Naive B cell (primary cell): ENCODE measurements at regions not wholly inside any gene's neighbourhood (a gene's known extent, or its start where the extent isn't known, plus 50 kb on each side); places are given as distances from the start of the nearest gene placed in this dataset.

ENCODE experiments used
- ATAC-seq, 2 donors: fragments of 150-1000 bp; cut with Tn5 transposase; 2 replicates each; pipeline ENCODE4 v1.10.0; 2021; ENCODE audit warnings: low read depth in 2 of 2, mild to moderate bottlenecking in 2 of 2, moderate library complexity in 2 of 2
- DNase-seq: peaks from one replicate; pipeline ENCODE4 v3.0.0; 2022
- H3K27ac Mint-ChIP-seq, 6 donors: one replicate each; pipeline ENCODE4 v1.8.0; 2020 to 2022; ENCODE audit warnings: mild to moderate bottlenecking in 6 of 6, mixed read lengths in 6 of 6, moderate library complexity in 5 of 6, inconsistent platforms in 2 of 6
- H3K27me3 Mint-ChIP-seq, 3 donors: one replicate each; pipeline ENCODE4 v1.8.0; 2021 to 2022; ENCODE audit warnings: mixed read lengths in 3 of 3, mild to moderate bottlenecking in 1 of 3
- H3K36me3 Mint-ChIP-seq, 2 donors: one replicate each; pipeline ENCODE4 v1.8.0; 2020 to 2022; ENCODE audit warnings: mixed read lengths in 2 of 2, inconsistent platforms in 1 of 2, mild to moderate bottlenecking in 1 of 2
- H3K4me1 Mint-ChIP-seq, 3 donors: one replicate each; pipeline ENCODE4 v1.8.0; 2020 to 2022; ENCODE audit warnings: mixed read lengths in 3 of 3, inconsistent platforms in 1 of 3, mild to moderate bottlenecking in 1 of 3, moderate library complexity in 1 of 3
- H3K4me3 Mint-ChIP-seq, 8 donors: one replicate each; pipeline ENCODE4 v1.8.0; 2020 to 2022; ENCODE audit warnings: mild to moderate bottlenecking in 8 of 8, mixed read lengths in 8 of 8, moderate library complexity in 8 of 8, inconsistent platforms in 2 of 8
- H3K9me3 Mint-ChIP-seq, 7 donors: one replicate each; pipeline ENCODE4 v1.8.0; 2020 to 2022; ENCODE audit warnings: mixed read lengths in 7 of 7, mild to moderate bottlenecking in 5 of 7, inconsistent platforms in 2 of 7, moderate library complexity in 1 of 7

GRCh38 chr6:19472850-19473249 lies 364.3 kb upstream of the ID4 start:
- Mint-ChIP-seq H3K36me3 (no peaks in the 10 kb centered on the region), H3K27me3 (no peaks in the 10 kb centered on the region), H3K4me1 (no peaks in the 10 kb centered on the region), H3K9me3 (peaks cover 0 to 18% (median 7%) of the 10 kb centered on the region in 7 donors), H3K27ac (no peak overlapping the region), H3K4me3 (no peak overlapping the region)
- no peak for ATAC-seq
- no peak for DNase-seq

- no peak overlapping the region for H3K27ac Mint-ChIP-seq
- H3K27me3 Mint-ChIP-seq = no peaks in the 10 kb centered on the region
- no peak for ATAC-seq
- H3K36me3 Mint-ChIP-seq = no peaks in the 10 kb centered on the region
- no peak for DNase-seq
- peaks cover 0 to 18% (median 6%) of the 10 kb centered on the region in 7 donors for H3K9me3 Mint-ChIP-seq
- no peaks in the 10 kb centered on the region for H3K4me1 Mint-ChIP-seq
- no peak overlapping the region for H3K4me3 Mint-ChIP-seq
These were observed 359.6 kb upstream of the ID4 start for GRCh38 chr6:19477563-19477962.

- no peaks in the 10 kb centered on the region for H3K36me3 Mint-ChIP-seq
- peaks cover 0 to 18% (median 6%) of the 10 kb centered on the region in 7 donors for H3K9me3 Mint-ChIP-seq
- ATAC-seq = no peak
- DNase-seq = no peak
- no peak overlapping the region for H3K27ac Mint-ChIP-seq
- H3K27me3 Mint-ChIP-seq = no peaks in the 10 kb centered on the region
- no peaks in the 10 kb centered on the region for H3K4me1 Mint-ChIP-seq
- H3K4me3 Mint-ChIP-seq = peak overlapping the region in 1 of 8 donors; percentile 21
These were observed 358.9 kb upstream of the ID4 start for GRCh38 chr6:19478273-19478672.

GRCh38 chr6:19478992-19479391 lies 358.2 kb upstream of the ID4 start:
- H3K36me3 Mint-ChIP-seq = no peaks in the 10 kb centered on the region
- no peaks in the 10 kb centered on the region for H3K4me1 Mint-ChIP-seq
- DNase-seq = no peak
- no peaks in the 10 kb centered on the region for H3K27me3 Mint-ChIP-seq
- no peak for ATAC-seq
- H3K4me3 Mint-ChIP-seq = no peak overlapping the region
- peaks cover 0 to 16% (median 5%) of the 10 kb centered on the region in 7 donors for H3K9me3 Mint-ChIP-seq
- no peak overlapping the region for H3K27ac Mint-ChIP-seq

DNA sequence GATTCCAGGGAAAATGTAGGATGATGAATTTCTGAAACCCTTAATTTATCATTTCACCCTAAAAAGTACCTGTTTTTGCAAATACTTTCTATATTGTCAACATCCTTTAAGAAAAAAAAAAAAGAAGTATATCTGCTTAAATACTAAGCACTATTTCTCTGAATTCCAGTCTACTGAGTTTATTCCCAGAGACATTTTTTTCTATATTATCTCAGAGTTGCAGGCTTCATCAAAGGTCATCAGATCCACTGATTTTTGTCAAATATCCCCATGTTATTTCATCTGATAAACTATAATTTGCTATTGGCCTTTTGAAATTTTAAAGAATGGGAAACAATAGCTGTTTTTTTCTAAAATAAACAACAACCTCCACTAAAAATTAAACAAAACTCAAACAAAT lies 357.6 kb upstream of the ID4 start:
- no peaks in the 10 kb centered on the region for H3K4me1 Mint-ChIP-seq
- DNase-seq = no peak

GRCh38 chr6:19492636-19493405 lies 344.3 kb upstream of the ID4 start:
- Mint-ChIP-seq H3K36me3 (no peaks in the 10 kb centered on the region), H3K4me1 (no peaks in the 10 kb centered on the region), H3K4me3 (no peak overlapping the region), H3K9me3 (peaks cover 0 to 14% (median 3%) of the 10 kb centered on the region in 7 donors), H3K27ac (no peak overlapping the region), H3K27me3 (no peaks in the 10 kb centered on the region)
- no peak for ATAC-seq
- DNase-seq = no peak

More for the DNA sequence above, 357.6 kb upstream of the ID4 start:
- ATAC-seq = no peak
- Mint-ChIP-seq H3K4me3 (no peak overlapping the region), H3K9me3 (peaks cover 0 to 16% (median 6%) of the 10 kb centered on the region in 7 donors), H3K27ac (no peak overlapping the region), H3K36me3 (no peaks in the 10 kb centered on the region), H3K27me3 (no peaks in the 10 kb centered on the region)

DNA sequence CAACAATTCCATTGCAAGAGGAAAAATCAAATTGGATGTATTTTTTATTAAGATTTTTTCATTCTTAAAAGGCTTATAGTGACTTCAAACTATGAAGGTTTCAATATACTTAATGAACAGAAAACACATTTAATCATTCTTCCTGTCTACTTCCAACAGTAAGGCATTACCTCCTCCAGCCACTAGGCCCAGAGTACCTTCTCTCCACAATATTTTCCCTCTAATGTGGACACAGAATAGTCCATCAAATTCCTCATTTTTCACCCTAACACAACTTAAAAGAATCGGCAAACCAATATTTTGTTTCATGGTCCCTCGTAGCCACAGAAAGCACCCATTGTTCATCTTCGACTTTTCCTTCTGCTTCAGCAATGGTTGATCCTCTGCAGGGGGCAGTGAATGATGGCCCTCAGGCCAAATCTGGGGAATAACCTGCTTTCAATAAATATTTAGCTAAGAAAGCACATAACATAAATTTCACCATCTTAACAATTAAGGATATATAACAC lies 335.4 kb upstream of the ID4 start:
- DNase-seq (no peak), ATAC-seq (no peak)
- Mint-ChIP-seq H3K27me3 (no peaks in the 10 kb centered on the region), H3K4me3 (no peak overlapping the region), H3K4me1 (no peaks in the 10 kb centered on the region), H3K9me3 (peaks cover 8 to 33% (median 14%) of the 10 kb centered on the region in 7 donors), H3K36me3 (no peaks in the 10 kb centered on the region), H3K27ac (no peak overlapping the region)

DNA sequence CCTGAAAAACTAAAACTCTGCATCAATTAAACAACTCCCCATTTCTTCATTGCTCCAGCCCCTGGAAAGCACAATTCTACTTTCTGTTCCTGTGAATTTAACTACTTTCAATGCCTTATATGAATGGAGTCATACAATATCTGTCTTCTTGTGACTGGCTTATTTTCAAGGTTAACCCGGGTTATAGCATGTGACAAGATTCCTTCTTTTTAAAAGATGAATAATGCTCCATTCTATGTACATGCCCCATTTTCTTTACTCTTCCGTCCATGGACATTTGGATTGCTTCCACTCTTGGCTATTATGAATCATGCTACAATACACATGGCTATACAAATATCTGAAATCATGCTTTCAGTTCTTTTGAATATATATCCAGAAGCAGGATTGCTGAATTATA lies 334.9 kb upstream of the ID4 start:
- no peak for ATAC-seq
- no peak overlapping the region for H3K27ac Mint-ChIP-seq
- peaks cover 8 to 36% (median 17%) of the 10 kb centered on the region in 7 donors for H3K9me3 Mint-ChIP-seq
- no peak for DNase-seq
- H3K36me3 Mint-ChIP-seq = no peaks in the 10 kb centered on the region
- H3K4me3 Mint-ChIP-seq = no peak overlapping the region
- H3K4me1 Mint-ChIP-seq = no peaks in the 10 kb centered on the region
- H3K27me3 Mint-ChIP-seq = no peaks in the 10 kb centered on the region

DNA sequence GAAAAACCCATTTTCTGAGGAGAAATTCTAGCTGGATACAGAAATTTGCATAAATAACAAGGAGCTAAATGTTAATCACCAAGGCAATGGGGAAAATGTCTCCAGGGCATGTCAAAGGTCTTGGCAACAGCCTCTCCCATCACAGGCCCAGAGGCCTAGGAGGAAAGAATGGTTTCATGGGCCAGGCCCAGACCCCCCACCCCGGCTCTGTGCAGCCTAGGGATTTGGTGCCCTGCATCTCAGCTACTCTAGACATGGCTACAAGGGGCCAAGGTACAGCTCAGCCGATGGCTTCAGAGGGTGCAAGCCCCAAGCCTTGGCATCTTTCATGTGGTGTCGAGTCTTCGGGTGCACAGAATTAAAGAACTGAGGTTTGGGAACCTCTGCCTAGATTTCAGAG lies 321.2 kb upstream of the ID4 start:
- ATAC-seq (no peak), DNase-seq (no peak)
- Mint-ChIP-seq H3K4me1 (no peaks in the 10 kb centered on the region), H3K9me3 (peaks cover 5 to 67% (median 33%) of the 10 kb centered on the region in 7 donors), H3K27me3 (no peaks in the 10 kb centered on the region), H3K27ac (no peak overlapping the region), H3K36me3 (peaks cover 0 to 9% of the 10 kb centered on the region in 2 donors), H3K4me3 (no peak overlapping the region)

- ATAC-seq (no peak), DNase-seq (no peak)
- H3K27me3 Mint-ChIP-seq = no peaks in the 10 kb centered on the region
- peaks cover 0 to 9% of the 10 kb centered on the region in 2 donors for H3K36me3 Mint-ChIP-seq
- H3K9me3 Mint-ChIP-seq = peaks cover 7 to 35% (median 19%) of the 10 kb centered on the region in 7 donors
- no peak overlapping the region for H3K27ac Mint-ChIP-seq
- no peaks in the 10 kb centered on the region for H3K4me1 Mint-ChIP-seq
- no peak overlapping the region for H3K4me3 Mint-ChIP-seq
These were observed 317.2 kb upstream of the ID4 start for GRCh38 chr6:19519941-19520340.

- DNase-seq (no peak), ATAC-seq (no peak)
- Mint-ChIP-seq H3K9me3 (peaks cover 0 to 7% (median 4%) of the 10 kb centered on the region in 7 donors), H3K36me3 (no peaks in the 10 kb centered on the region), H3K27me3 (no peaks in the 10 kb centered on the region), H3K4me1 (no peaks in the 10 kb centered on the region), H3K27ac (no peak overlapping the region), H3K4me3 (no peak overlapping the region)
These were observed 312.6 kb upstream of the ID4 start for GRCh38 chr6:19524366-19525186.

DNA sequence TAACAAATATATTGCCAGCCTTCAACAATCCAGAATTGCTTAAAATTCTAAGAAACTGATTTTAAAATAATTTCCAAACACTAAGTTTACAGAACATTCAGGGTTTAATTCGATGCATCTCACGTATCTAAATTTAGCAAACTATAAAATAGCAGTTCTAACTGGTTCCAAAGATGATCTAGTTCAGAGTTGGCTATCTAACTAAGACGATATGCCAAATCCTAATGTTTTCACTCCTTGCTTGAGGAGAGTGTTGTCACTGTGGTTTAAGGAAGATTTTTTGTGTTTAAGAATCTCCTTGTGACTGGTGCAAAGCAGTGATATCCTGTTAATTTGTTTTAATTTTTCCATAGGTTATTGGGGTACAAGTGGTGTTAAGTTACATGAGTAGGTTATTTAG lies 311.5 kb upstream of the ID4 start:
- Mint-ChIP-seq H3K27ac (no peak overlapping the region), H3K4me1 (no peaks in the 10 kb centered on the region), H3K9me3 (peaks cover 0 to 7% (median 2%) of the 10 kb centered on the region in 7 donors), H3K4me3 (no peak overlapping the region), H3K27me3 (no peaks in the 10 kb centered on the region), H3K36me3 (no peaks in the 10 kb centered on the region)
- ATAC-seq (no peak), DNase-seq (no peak)

- H3K4me1 Mint-ChIP-seq = no peaks in the 10 kb centered on the region
- H3K27ac Mint-ChIP-seq = peak overlapping the region in 1 of 6 donors; percentile 11
- H3K9me3 Mint-ChIP-seq = peaks cover 0 to 4% (median 0%) of the 10 kb centered on the region in 7 donors
- no peak overlapping the region for H3K4me3 Mint-ChIP-seq
- H3K36me3 Mint-ChIP-seq = no peaks in the 10 kb centered on the region
- ATAC-seq = no peak
- no peaks in the 10 kb centered on the region for H3K27me3 Mint-ChIP-seq
- DNase-seq = no peak
These were observed 307.0 kb upstream of the ID4 start for GRCh38 chr6:19530188-19530587.

- H3K27me3 Mint-ChIP-seq = no peaks in the 10 kb centered on the region
These were observed 301.8 kb upstream of the ID4 start for GRCh38 chr6:19535351-19535750.

More at GRCh38 chr6:19535351-19535750, 301.8 kb upstream of the ID4 start:
- ATAC-seq (no peak), DNase-seq (no peak)
- Mint-ChIP-seq H3K9me3 (peaks cover 0 to 11% (median 4%) of the 10 kb centered on the region in 7 donors), H3K4me1 (no peaks in the 10 kb centered on the region), H3K4me3 (no peak overlapping the region), H3K36me3 (no peaks in the 10 kb centered on the region), H3K27ac (no peak overlapping the region)
